HG03571 (cell line): ENCODE measurements at regions not wholly inside any gene's neighbourhood (a gene's known extent, or its start where the extent isn't known, plus 50 kb on each side); places are given as distances from the start of the nearest gene placed in this dataset.
"Not testable (repeated sequence)": the region's sequence is repeated elsewhere in the genome, so short reads cannot be mapped to it uniquely, and the experiment has no call there.

Source experiments
- ATAC-seq: cut with Tn5 transposase; IDR thresholded peaks from one replicate; pipeline ENCODE4 v1.9.1; 2021; ENCODE audit not compliant: unreplicated experiment

GRCh38 chr5:51156838-51157237 is 226.4 kb upstream of the ISL1 start:
- no peak for ATAC-seq

- ATAC-seq = no peak
These were observed 224.1 kb upstream of the ISL1 start for GRCh38 chr5:51159164-51159563.

GRCh38 chr5:51159606-51160005 is 223.6 kb upstream of the ISL1 start:
- ATAC-seq = no peak

- ATAC-seq = no peak
These were observed 221.0 kb upstream of the ISL1 start for GRCh38 chr5:51162245-51162644.

GRCh38 chr5:51165621-51166020 is 217.6 kb upstream of the ISL1 start:
- ATAC-seq = not testable (repeated sequence)

- ATAC-seq = no peak
These were observed 210.2 kb upstream of the ISL1 start for GRCh38 chr5:51172903-51173626.

- ATAC-seq = no peak
These were observed 201.9 kb upstream of the ISL1 start for GRCh38 chr5:51181208-51181894.

- no peak for ATAC-seq
These were observed 197.4 kb upstream of the ISL1 start for GRCh38 chr5:51185850-51186329.

GRCh38 chr5:51188001-51188591 is 195.2 kb upstream of the ISL1 start:
- ATAC-seq = no peak

GRCh38 chr5:51194671-51195070 is 188.6 kb upstream of the ISL1 start:
- no peak for ATAC-seq

- no peak for ATAC-seq
These were observed 182.2 kb upstream of the ISL1 start for GRCh38 chr5:51201024-51201423.

- ATAC-seq = no peak
These were observed 181.5 kb upstream of the ISL1 start for GRCh38 chr5:51201708-51202107.

- no peak for ATAC-seq
These were observed 181.1 kb upstream of the ISL1 start for GRCh38 chr5:51202161-51202560.

GRCh38 chr5:51203598-51203997 is 179.7 kb upstream of the ISL1 start:
- ATAC-seq = no peak

GRCh38 chr5:51208296-51208695 is 175.0 kb upstream of the ISL1 start:
- ATAC-seq = no peak

- ATAC-seq = no peak
These were observed 168.5 kb upstream of the ISL1 start for GRCh38 chr5:51214746-51215145.

GRCh38 chr5:51225789-51226742 is 157.2 kb upstream of the ISL1 start:
- no peak for ATAC-seq

GRCh38 chr5:51227963-51228470 is 155.2 kb upstream of the ISL1 start:
- no peak for ATAC-seq

GRCh38 chr5:51230336-51230735 is 152.9 kb upstream of the ISL1 start:
- ATAC-seq = no peak

- no peak for ATAC-seq
These were observed 140.8 kb upstream of the ISL1 start for GRCh38 chr5:51242456-51242855.

- ATAC-seq = not testable (repeated sequence)
These were observed 132.3 kb upstream of the ISL1 start for GRCh38 chr5:51250957-51251356.
